ENCODE measurements at regions not wholly inside any gene's neighbourhood (a gene's known extent, or its start where the extent isn't known, plus 50 kb on each side); places are given as distances from the start of the nearest gene placed in this dataset.

DNA sequence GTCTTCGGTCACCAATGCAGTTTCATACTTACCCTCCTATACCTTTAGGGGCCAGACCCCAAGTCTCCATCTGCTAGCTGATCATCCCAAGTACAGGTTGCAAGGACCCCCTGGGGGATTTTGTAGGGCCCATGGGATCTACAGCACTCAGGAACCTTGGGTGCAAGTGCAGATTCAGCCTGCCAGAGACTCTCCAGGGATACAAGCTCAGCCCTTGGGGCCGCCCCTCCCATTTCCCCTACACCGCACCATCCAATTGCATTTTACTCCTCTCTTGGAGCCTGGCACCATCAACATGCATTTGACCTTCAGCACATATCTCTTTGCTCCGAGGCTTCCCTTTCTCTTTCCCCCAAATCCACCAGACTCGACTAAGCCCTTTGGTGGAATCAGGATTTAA, 154.7 kb upstream of the ZNF536 start:
- Histone ChIP-seq H3K4me1 (ENCODE audit: insufficient read depth, low read length) (no peaks in the 10 kb centered on the region), H3K4me3 (ENCODE audit: insufficient read depth, low read depth, low read length) (no peak overlapping the region), H3K27ac (ENCODE audit: low read depth, low read length) (no peak overlapping the region), H3K79me2 (ENCODE audit: insufficient read depth, low read length) (no peaks in the 10 kb centered on the region), H3K9ac (ENCODE audit: low read length) (no peak overlapping the region), H3K9me3 (ENCODE audit: insufficient read depth, low read depth, low read length) (no peaks in the 10 kb centered on the region), H4K20me1 (ENCODE audit: insufficient read depth, low read length) (no peaks in the 10 kb centered on the region), H3K27me3 (ENCODE audit: insufficient read depth, low read length) (peaks cover 3% of the 10 kb centered on the region), H3K36me3 (ENCODE audit: insufficient read depth, low read length) (no peaks in the 10 kb centered on the region), H3K4me2 (ENCODE audit: low read length) (no peak overlapping the region), H2AFZ (ENCODE audit: low read depth, low read length) (no peak overlapping the region)
- no peak for DNase-seq (ENCODE audit: low read depth)
- peaks cover 3% of the 10 kb centered on the region for H3K4me1 Mint-ChIP-seq (ENCODE audit: low read depth, unreplicated experiment)
- TF ChIP-seq EZH2 (IDR thresholded peaks at IDR 0.05; ENCODE audit: insufficient read depth, low read length) (no peak), CTCF (IDR thresholded peaks at IDR 0.05; ENCODE audit: insufficient read depth, low read depth, low read length) (no peak)
- H3K27me3 Mint-ChIP-seq (ENCODE audit: low read depth, unreplicated experiment): peaks cover 59% of the 10 kb centered on the region
- no peak overlapping the region for H3K27ac Mint-ChIP-seq (ENCODE audit: unreplicated experiment)
- no peaks in the 10 kb centered on the region for H3K36me3 Mint-ChIP-seq (ENCODE audit: low read depth, unreplicated experiment)
- no peak overlapping the region for H3K4me3 Mint-ChIP-seq (ENCODE audit: unreplicated experiment)
- peaks cover 2% of the 10 kb centered on the region for H3K9me3 Mint-ChIP-seq (ENCODE audit: unreplicated experiment)
- no peak for FAIRE-seq

- peaks cover 5% of the 10 kb centered on the region for H3K4me1 Mint-ChIP-seq (ENCODE audit: low read depth, unreplicated experiment)
- Histone ChIP-seq H3K4me1 (ENCODE audit: insufficient read depth, low read length) (no peaks in the 10 kb centered on the region), H3K4me2 (ENCODE audit: low read length) (no peak overlapping the region), H3K36me3 (ENCODE audit: insufficient read depth, low read length) (no peaks in the 10 kb centered on the region), H4K20me1 (ENCODE audit: insufficient read depth, low read length) (no peaks in the 10 kb centered on the region), H3K27ac (ENCODE audit: low read depth, low read length) (no peak overlapping the region), H3K27me3 (ENCODE audit: insufficient read depth, low read length) (peaks cover 19% of the 10 kb centered on the region), H2AFZ (ENCODE audit: low read depth, low read length) (no peak overlapping the region), H3K4me3 (ENCODE audit: insufficient read depth, low read depth, low read length) (no peak overlapping the region), H3K79me2 (ENCODE audit: insufficient read depth, low read length) (no peaks in the 10 kb centered on the region), H3K9me3 (ENCODE audit: insufficient read depth, low read depth, low read length) (no peaks in the 10 kb centered on the region), H3K9ac (ENCODE audit: low read length) (no peak overlapping the region)
- TF ChIP-seq EZH2 (IDR thresholded peaks at IDR 0.05; ENCODE audit: insufficient read depth, low read length) (no peak), CTCF (IDR thresholded peaks at IDR 0.05; ENCODE audit: insufficient read depth, low read depth, low read length) (no peak)
- no peak overlapping the region for H3K27ac Mint-ChIP-seq (ENCODE audit: unreplicated experiment)
- peaks cover 68% of the 10 kb centered on the region for H3K27me3 Mint-ChIP-seq (ENCODE audit: low read depth, unreplicated experiment)
- no peaks in the 10 kb centered on the region for H3K9me3 Mint-ChIP-seq (ENCODE audit: unreplicated experiment)
- no peak for FAIRE-seq
- DNase-seq (ENCODE audit: low read depth): no peak
- no peaks in the 10 kb centered on the region for H3K36me3 Mint-ChIP-seq (ENCODE audit: low read depth, unreplicated experiment)
- H3K4me3 Mint-ChIP-seq (ENCODE audit: unreplicated experiment): no peak overlapping the region
Measured at GRCh38 chr19:30219702-30220101, 152.5 kb upstream of the ZNF536 start.

DNA sequence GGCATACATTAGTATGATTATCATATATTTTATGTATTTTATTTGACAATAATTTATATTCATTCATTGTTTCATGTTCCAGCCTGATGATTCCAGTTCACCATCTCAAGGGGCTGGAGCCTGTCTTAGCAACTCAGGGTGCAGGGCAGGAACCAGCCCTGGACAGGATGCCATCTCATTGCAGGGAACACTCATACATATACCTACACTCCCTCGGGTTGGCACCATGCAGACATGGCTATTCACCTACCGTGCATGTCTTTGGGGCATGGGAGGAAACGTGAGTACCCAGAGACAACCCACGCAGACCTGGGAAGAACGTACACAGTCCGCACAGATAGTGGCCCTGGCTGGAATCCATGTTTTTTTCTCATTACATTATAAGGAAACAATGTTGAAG, 151.0 kb upstream of the ZNF536 start:
- no peaks in the 10 kb centered on the region for H4K20me1 ChIP-seq (ENCODE audit: insufficient read depth, low read length)
- H3K36me3 Mint-ChIP-seq (ENCODE audit: low read depth, unreplicated experiment): no peaks in the 10 kb centered on the region
- H3K4me3 ChIP-seq (ENCODE audit: insufficient read depth, low read depth, low read length): no peak overlapping the region
- H3K27me3 Mint-ChIP-seq (ENCODE audit: low read depth, unreplicated experiment): peaks cover 66% of the 10 kb centered on the region
- H3K36me3 ChIP-seq (ENCODE audit: insufficient read depth, low read length): no peaks in the 10 kb centered on the region
- H3K27me3 ChIP-seq (ENCODE audit: insufficient read depth, low read length): peaks cover 26% of the 10 kb centered on the region
- TF ChIP-seq EZH2 (IDR thresholded peaks at IDR 0.05; ENCODE audit: insufficient read depth, low read length) (no peak), CTCF (IDR thresholded peaks at IDR 0.05; ENCODE audit: insufficient read depth, low read depth, low read length) (no peak)
- no peaks in the 10 kb centered on the region for H3K4me1 ChIP-seq (ENCODE audit: insufficient read depth, low read length)
- H3K9me3 ChIP-seq (ENCODE audit: insufficient read depth, low read depth, low read length): no peaks in the 10 kb centered on the region
- H3K4me1 Mint-ChIP-seq (ENCODE audit: low read depth, unreplicated experiment): peaks cover 7% of the 10 kb centered on the region
- H3K4me2 ChIP-seq (ENCODE audit: low read length): no peak overlapping the region
- H3K79me2 ChIP-seq (ENCODE audit: insufficient read depth, low read length): no peaks in the 10 kb centered on the region
- H3K4me3 Mint-ChIP-seq (ENCODE audit: unreplicated experiment): no peak overlapping the region
- H3K9ac ChIP-seq (ENCODE audit: low read length): no peak overlapping the region
- no peak overlapping the region for H2AFZ ChIP-seq (ENCODE audit: low read depth, low read length)
- H3K9me3 Mint-ChIP-seq (ENCODE audit: unreplicated experiment): no peaks in the 10 kb centered on the region
- no peak overlapping the region for H3K27ac Mint-ChIP-seq (ENCODE audit: unreplicated experiment)
- FAIRE-seq: no peak
- no peak overlapping the region for H3K27ac ChIP-seq (ENCODE audit: low read depth, low read length)
- no peak for DNase-seq (ENCODE audit: low read depth)
